Esophagus muscularis mucosa (tissue), 4 donors: ENCODE measurements at regions not wholly inside any gene's neighbourhood (a gene's known extent, or its start where the extent isn't known, plus 50 kb on each side); places are given as distances from the start of the nearest gene placed in this dataset.
"Not testable (repeated sequence)": the region's sequence is repeated elsewhere in the genome, so short reads cannot be mapped to it uniquely, and the experiment has no call there.

Experiments used
- CTCF ChIP-seq, 3 experiments: fragments of 200-600 bp in 2 of 3; fragments of 450-650 bp in 1 of 3; sonication (generic) in 2 of 3; IDR thresholded peaks; one replicate each; pipeline ENCODE4 v1.5.1; 2017 to 2019; ENCODE audit warnings: antibody characterized with exemption in 3 of 3, mild to moderate bottlenecking in 2 of 3, moderate library complexity in 1 of 3
- EP300 ChIP-seq: sonication (generic); formaldehyde crosslinking; IDR thresholded peaks from one replicate; pipeline ENCODE4 v1.6.1; 2017; ENCODE audit warnings: antibody characterized with exemption
- POLR2A ChIP-seq: fragments of 450-650 bp; IDR thresholded peaks from one replicate; pipeline ENCODE4 v1.6.1; 2017; ENCODE audit warnings: antibody characterized with exemption, moderate library complexity, mild to moderate bottlenecking, low read depth
- POLR2AphosphoS5 ChIP-seq, 2 donors: sonication (generic); formaldehyde crosslinking; IDR thresholded peaks; one replicate each; pipeline ENCODE4 v1.6.1; 2017; ENCODE audit warnings: antibody characterized with exemption in 2 of 2

- not testable (repeated sequence) for TF ChIP-seq CTCF (IDR thresholded peaks at IDR 0.05); POLR2AphosphoS5 (IDR thresholded peaks at IDR 0.05); POLR2A; EP300
Observed at GRCh38 chr10:22060984-22061383, 57.5 kb upstream of the DNAJC1 start.
